HG03060 (cell line): ENCODE measurements at regions not wholly inside any gene's neighbourhood (a gene's known extent, or its start where the extent isn't known, plus 50 kb on each side); places are given as distances from the start of the nearest gene placed in this dataset.
"Not testable (repeated sequence)": the region's sequence is repeated elsewhere in the genome, so short reads cannot be mapped to it uniquely, and the experiment has no call there.

ENCODE experiments used
- ATAC-seq: cut with Tn5 transposase; IDR thresholded peaks from one replicate; pipeline ENCODE4 v1.9.1; 2021; ENCODE audit warnings: low read depth, moderate number of reproducible peaks; ENCODE audit not compliant: unreplicated experiment

DNA sequence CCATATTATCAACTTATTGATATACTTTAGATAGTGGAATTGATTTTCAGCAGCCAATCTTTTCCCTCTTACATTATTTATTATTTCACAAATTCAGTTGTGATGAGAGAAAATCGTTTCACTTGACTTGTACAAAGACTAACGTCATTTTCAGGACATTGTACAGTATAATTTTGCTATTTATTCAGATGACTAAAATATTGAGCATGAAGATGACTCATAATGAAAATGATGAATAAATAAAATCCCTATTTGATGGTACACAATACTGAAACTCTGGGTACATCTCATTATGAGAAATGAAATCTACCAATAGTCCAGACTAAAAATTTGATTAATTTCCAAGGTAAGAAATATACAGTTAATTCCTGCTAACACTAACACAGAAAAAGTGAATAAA lies 316.4 kb downstream of the CCDC74A start:
- not testable (repeated sequence) for ATAC-seq

DNA sequence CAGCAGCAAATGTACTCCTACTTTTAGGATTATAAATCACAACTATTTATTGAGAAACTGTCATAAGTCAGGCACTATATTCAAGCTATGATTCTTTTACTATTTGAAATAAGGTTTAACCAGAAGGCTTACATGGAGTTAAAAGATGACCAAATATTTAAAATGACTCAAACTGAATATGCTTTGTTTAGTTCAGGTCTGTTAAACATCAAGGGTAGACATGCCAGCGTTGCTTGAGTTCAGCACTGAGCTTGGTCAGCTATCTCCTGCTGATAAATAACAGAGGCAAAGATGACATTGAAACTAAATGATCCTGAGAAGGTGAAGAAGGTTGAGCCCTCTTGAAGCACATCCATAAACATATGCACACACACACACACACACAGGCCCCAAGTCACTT lies 305.6 kb downstream of the ANKRD30BL start:
- ATAC-seq: not testable (repeated sequence)

DNA sequence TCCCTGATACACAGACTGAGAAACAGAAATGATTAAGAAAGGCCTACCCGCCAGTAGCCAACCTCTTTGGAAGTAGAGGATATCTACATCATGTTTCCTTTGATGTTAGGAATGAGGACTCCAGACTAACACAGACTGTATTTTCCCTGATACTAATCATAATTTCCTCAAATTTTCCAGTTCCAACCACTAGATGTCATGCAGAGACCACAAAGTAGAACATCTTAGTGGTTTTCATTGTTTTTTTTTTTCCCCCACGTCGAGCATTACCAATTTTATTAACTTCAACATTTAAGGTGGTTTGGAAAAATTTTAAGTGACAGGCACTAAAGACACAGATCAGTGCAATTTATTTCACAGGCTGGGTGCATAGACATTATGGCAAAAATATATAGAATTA lies 303.6 kb downstream of the ANKRD30BL start:
- not testable (repeated sequence) for ATAC-seq
